ENCODE measurements at regions not wholly inside any gene's neighbourhood (a gene's known extent, or its start where the extent isn't known, plus 50 kb on each side); places are given as distances from the start of the nearest gene placed in this dataset.

DNA sequence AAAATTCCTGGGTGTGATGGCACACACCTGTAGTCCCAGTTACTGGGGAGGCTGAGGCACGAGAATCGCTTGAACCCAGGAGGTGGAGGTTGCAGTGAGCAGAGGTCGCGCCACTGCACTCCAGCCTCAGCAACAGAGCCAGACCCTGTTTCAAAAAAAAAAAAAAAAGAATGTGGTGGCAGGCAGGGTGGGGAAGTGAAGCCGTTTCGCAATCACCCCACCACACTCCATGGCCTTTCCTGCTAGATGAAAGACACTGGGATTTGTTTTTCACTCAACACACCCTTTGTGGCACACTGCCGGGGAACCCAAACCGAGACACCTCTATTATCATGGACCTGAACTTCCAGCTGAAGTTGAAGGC lies 172.4 kb upstream of the IQSEC1 start:
- no peak for TF ChIP-seq CTCF (IDR thresholded peaks at IDR 0.05)
- no peak for TF ChIP-seq POLR2A (IDR thresholded peaks at IDR 0.05)

All from Peyer's patch (tissue), 4 donors.